Endodermal cell (in vitro differentiated cells): ENCODE measurements at regions not wholly inside any gene's neighbourhood (a gene's known extent, or its start where the extent isn't known, plus 50 kb on each side); places are given as distances from the start of the nearest gene placed in this dataset.
A peak's percentile ranks its signal among the peaks of the same experiment; 100 is the strongest.

ENCODE experiments used
- DNase-seq: peaks from one replicate; pipeline ENCODE4 v3.0.0-alpha.2; 2017
- H3K27ac ChIP-seq: 2 replicates; pipeline ENCODE4 v1.5.1; 2013; ENCODE audit warnings: mild to moderate bottlenecking, low read depth, low read length, moderate library complexity
- H3K27me3 ChIP-seq: 2 replicates; pipeline ENCODE4 v1.6.1; 2013; ENCODE audit warnings: mild to moderate bottlenecking, low read length, moderate library complexity; ENCODE audit not compliant: insufficient read depth, control insufficient read depth, poor library complexity, severe bottlenecking
- H3K36me3 ChIP-seq: 2 replicates; pipeline ENCODE4 v1.7.0; 2013; ENCODE audit warnings: mild to moderate bottlenecking, low read length, moderate library complexity; ENCODE audit not compliant: control insufficient read depth, insufficient read depth
- H3K4me1 ChIP-seq: one replicate; pipeline ENCODE4 v1.7.0; 2013; ENCODE audit warnings: low read length; ENCODE audit not compliant: control insufficient read depth, insufficient read depth
- H3K4me3 ChIP-seq: 2 replicates; pipeline ENCODE4 v1.5.1; 2013; ENCODE audit warnings: mild to moderate bottlenecking, low read length, moderate library complexity
- H3K9ac ChIP-seq: 2 replicates; pipeline ENCODE4 v1.6.1; 2013; ENCODE audit warnings: mild to moderate bottlenecking, low read length, moderate library complexity; ENCODE audit not compliant: poor library complexity, severe bottlenecking; ENCODE audit errors: extremely low read depth
- H3K9me3 ChIP-seq: 2 replicates; pipeline ENCODE4 v1.6.1; 2013; ENCODE audit warnings: mild to moderate bottlenecking, low read length, moderate library complexity; ENCODE audit not compliant: control insufficient read depth
- H3K27ac Mint-ChIP-seq: 2 replicates; pipeline ENCODE4 v1.8.0; 2020; ENCODE audit warnings: mixed read lengths
- H3K27me3 Mint-ChIP-seq: 2 replicates; pipeline ENCODE4 v1.8.0; 2021; ENCODE audit warnings: mild to moderate bottlenecking, mixed read lengths; ENCODE audit not compliant: insufficient read depth
- H3K36me3 Mint-ChIP-seq: 2 replicates; pipeline ENCODE4 v1.8.0; 2020; ENCODE audit warnings: low read depth, mixed read lengths
- H3K4me1 Mint-ChIP-seq: 2 replicates; pipeline ENCODE4 v1.8.0; 2020; ENCODE audit warnings: mixed read lengths
- H3K4me3 Mint-ChIP-seq: 2 replicates; pipeline ENCODE4 v1.8.0; 2020; ENCODE audit warnings: mild to moderate bottlenecking, moderate library complexity, mixed read lengths
- H3K9me3 Mint-ChIP-seq: 2 replicates; pipeline ENCODE4 v1.8.0; 2020; ENCODE audit warnings: mild to moderate bottlenecking, mixed read lengths
- WGBS, 2 experiments: methylation state at CpG; one replicate each; pipeline versions ENCODE4 v1.1.5 to v1.1.7; 2013; ENCODE audit warnings: missing lambda C conversion rate in 2 of 2, mixed read lengths in 1 of 2; ENCODE audit not compliant: insufficient coverage in 1 of 2, insufficient read length in 1 of 2; 5-methylcytosine and 5-hydroxymethylcytosine counted together
- TF ChIP-seq, protein P1 (sequence below): fragments of 200-600 bp; sonication (generic); conservative IDR thresholded peaks from 2 replicates; pipeline ENCODE4 v1.5.0; 2021; ENCODE audit warnings: antibody characterized with exemption, mild to moderate bottlenecking

DNA sequence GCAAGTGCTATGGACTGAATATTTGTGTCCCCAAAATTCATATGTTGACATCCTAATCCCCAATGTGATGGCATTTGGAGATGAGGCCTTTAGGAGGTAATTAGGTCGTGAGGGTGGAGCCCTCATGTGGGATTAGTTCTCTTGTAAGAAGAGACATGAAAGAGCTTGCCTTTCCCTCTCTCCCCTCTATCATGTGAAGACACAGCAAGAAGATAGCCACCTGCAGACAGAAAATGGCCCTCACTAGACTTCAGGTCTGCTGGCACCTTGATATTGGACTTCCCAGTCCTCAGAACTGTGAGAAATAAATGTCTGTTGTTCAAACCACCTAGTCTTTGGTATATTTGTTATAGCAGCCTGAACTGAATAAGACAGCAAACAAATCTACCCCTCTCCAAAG is 75.1 kb upstream of the TBX20 start:
- no peaks in the 10 kb centered on the region for H3K27me3 Mint-ChIP-seq
- peaks cover 4% of the 10 kb centered on the region for H3K36me3 Mint-ChIP-seq
- H3K9me3 Mint-ChIP-seq: peaks cover 29% of the 10 kb centered on the region
- peaks cover 31% of the 10 kb centered on the region for H3K4me1 Mint-ChIP-seq
- 82% methylated on average over 1 of the region's 1 CpG; no CpG with 5 or more reads in 1 of the 2 experiments for WGBS, 2 experiments
- Histone ChIP-seq H3K9ac (no peak overlapping the region), H3K4me1 (no peaks in the 10 kb centered on the region), H3K9me3 (peaks cover 33% of the 10 kb centered on the region), H3K27ac (no peak overlapping the region), H3K27me3 (no peaks in the 10 kb centered on the region), H3K4me3 (peak overlapping the region; percentile 57), H3K36me3 (no peaks in the 10 kb centered on the region)
- DNase-seq: no peak
- H3K27ac Mint-ChIP-seq: no peak overlapping the region
- TF ChIP-seq, protein P1, sequence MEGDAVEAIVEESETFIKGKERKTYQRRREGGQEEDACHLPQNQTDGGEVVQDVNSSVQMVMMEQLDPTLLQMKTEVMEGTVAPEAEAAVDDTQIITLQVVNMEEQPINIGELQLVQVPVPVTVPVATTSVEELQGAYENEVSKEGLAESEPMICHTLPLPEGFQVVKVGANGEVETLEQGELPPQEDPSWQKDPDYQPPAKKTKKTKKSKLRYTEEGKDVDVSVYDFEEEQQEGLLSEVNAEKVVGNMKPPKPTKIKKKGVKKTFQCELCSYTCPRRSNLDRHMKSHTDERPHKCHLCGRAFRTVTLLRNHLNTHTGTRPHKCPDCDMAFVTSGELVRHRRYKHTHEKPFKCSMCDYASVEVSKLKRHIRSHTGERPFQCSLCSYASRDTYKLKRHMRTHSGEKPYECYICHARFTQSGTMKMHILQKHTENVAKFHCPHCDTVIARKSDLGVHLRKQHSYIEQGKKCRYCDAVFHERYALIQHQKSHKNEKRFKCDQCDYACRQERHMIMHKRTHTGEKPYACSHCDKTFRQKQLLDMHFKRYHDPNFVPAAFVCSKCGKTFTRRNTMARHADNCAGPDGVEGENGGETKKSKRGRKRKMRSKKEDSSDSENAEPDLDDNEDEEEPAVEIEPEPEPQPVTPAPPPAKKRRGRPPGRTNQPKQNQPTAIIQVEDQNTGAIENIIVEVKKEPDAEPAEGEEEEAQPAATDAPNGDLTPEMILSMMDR: no peak
- H3K4me3 Mint-ChIP-seq: no peak overlapping the region

DNA sequence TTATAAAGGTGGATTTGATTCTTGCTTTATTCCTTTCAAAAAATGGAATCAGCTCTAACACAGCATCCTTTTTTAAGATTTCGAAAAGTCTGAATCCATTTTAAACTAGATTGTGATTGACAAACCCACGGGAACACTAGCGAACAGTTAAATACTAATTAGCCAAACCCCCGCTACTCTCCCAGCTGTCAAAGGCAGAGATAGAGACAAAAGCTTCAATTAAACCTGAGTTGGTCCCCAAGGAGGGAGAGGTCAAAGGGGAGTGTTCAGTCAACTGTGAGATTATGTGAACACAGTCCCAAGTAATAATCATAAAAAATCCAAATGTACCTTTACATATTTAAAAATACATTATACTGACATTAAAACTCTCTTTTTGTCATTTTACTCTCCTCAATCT is 65.7 kb upstream of the TBX20 start:
- WGBS, 2 experiments: 82 to 93% methylated on average over 3 to 4 of the region's 4 CpGs

DNA sequence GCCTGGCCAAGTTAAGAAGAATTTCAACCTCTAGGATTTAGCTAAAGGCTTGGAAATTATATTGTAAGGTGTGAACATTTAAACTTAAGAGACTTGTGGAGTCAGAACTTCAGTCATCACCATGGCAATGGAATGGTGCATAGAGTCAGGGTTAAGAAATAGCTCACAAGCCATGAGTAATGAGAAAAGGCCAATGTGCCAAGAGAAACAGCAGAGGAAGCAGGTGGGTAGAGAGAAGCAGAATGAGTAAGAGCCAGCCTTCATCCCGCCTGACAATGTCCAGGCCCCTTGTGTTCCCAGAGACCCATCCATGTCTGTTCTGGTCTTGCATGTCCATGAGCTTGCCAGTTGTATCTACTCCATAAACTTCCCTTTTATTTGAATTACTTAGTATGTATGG is 62.6 kb upstream of the TBX20 start:
- Histone ChIP-seq H3K9ac (no peak overlapping the region), H3K4me1 (no peaks in the 10 kb centered on the region), H3K9me3 (no peaks in the 10 kb centered on the region), H3K4me3 (no peak overlapping the region), H3K27ac (no peak overlapping the region), H3K36me3 (no peaks in the 10 kb centered on the region), H3K27me3 (no peaks in the 10 kb centered on the region)
- Mint-ChIP-seq H3K36me3 (no peaks in the 10 kb centered on the region), H3K4me1 (no peaks in the 10 kb centered on the region), H3K9me3 (no peaks in the 10 kb centered on the region), H3K27me3 (peaks cover 24% of the 10 kb centered on the region), H3K27ac (no peak overlapping the region), H3K4me3 (no peak overlapping the region)
- WGBS, 2 experiments: 90% methylated on average over 1 of the region's 1 CpG; no CpG with 5 or more reads in 1 of the 2 experiments
- TF ChIP-seq, protein P1: no peak
- DNase-seq: no peak

More for the DNA sequence above, 65.7 kb upstream of the TBX20 start:
- Mint-ChIP-seq H3K27me3 (peaks cover 29% of the 10 kb centered on the region), H3K27ac (no peak overlapping the region), H3K4me3 (no peak overlapping the region), H3K36me3 (no peaks in the 10 kb centered on the region), H3K4me1 (no peaks in the 10 kb centered on the region), H3K9me3 (peaks cover 7% of the 10 kb centered on the region)
- no peaks in the 10 kb centered on the region for H3K4me1 ChIP-seq
- H3K36me3 ChIP-seq: no peaks in the 10 kb centered on the region
- H3K27ac ChIP-seq: no peak overlapping the region
- no peaks in the 10 kb centered on the region for H3K27me3 ChIP-seq
- H3K9me3 ChIP-seq: peaks cover 9% of the 10 kb centered on the region
- TF ChIP-seq, protein P1: no peak
- no peak overlapping the region for H3K9ac ChIP-seq
- no peak overlapping the region for H3K4me3 ChIP-seq
- no peak for DNase-seq
